K562 (cell line): ENCODE measurements at regions not wholly inside any gene's neighbourhood (a gene's known extent, or its start where the extent isn't known, plus 50 kb on each side); places are given as distances from the start of the nearest gene placed in this dataset.

ENCODE experiments used
- ASH1L ChIP-seq: fragments of 450-650 bp; IDR thresholded peaks from 2 replicates; pipeline ENCODE4 v1.6.1; 2018; ENCODE audit warnings: borderline replicate concordance, mild to moderate bottlenecking, low read depth; ENCODE audit not compliant: partially characterized antibody
- CREM ChIP-seq: IDR thresholded peaks from 2 replicates; pipeline ENCODE4 v1.6.1; 2014; ENCODE audit warnings: antibody characterized with exemption, low read depth
- ETV6 ChIP-seq, 3 experiments: fragments of 150-350 bp in 1 of 3; sonication (generic) in 1 of 3; formaldehyde crosslinking in 1 of 3; IDR thresholded peaks; 2 replicates each; pipeline versions ENCODE4 v1.6.1 to v1.8.0; 2014 to 2022; ENCODE audit warnings: borderline replicate concordance in 2 of 3, low read depth in 2 of 3, antibody characterized with exemption in 1 of 3, low read length in 1 of 3, mild to moderate bottlenecking in 1 of 3, missing genetic modification reagents in 1 of 3
- NFYB ChIP-seq: IDR thresholded peaks from 2 replicates; pipeline ENCODE4 v1.6.1; 2011; ENCODE audit warnings: mild to moderate bottlenecking, moderate library complexity; ENCODE audit not compliant: insufficient read length; ENCODE audit errors: extremely low read depth
- PBX2 ChIP-seq, 2 experiments: IDR thresholded peaks in 1 of 2; conservative IDR thresholded peaks in 1 of 2; 2 replicates each; pipeline ENCODE4 v1.6.1; 2016; ENCODE audit warnings: low read depth in 2 of 2, mild to moderate bottlenecking in 1 of 2, missing compliant biosample characterization in 1 of 2, missing genetic modification characterization in 1 of 2, moderate library complexity in 1 of 2
- REST ChIP-seq, 2 experiments: fragments of 450-650 bp; formaldehyde crosslinking in 1 of 2; IDR thresholded peaks; 2 replicates each; pipeline versions ENCODE4 v1.4.0 to v1.6.1; 2014 to 2020; ENCODE audit warnings: mild to moderate bottlenecking in 2 of 2, borderline replicate concordance in 1 of 2, low read depth in 1 of 2
- SMC3 ChIP-seq: conservative IDR thresholded peaks from 2 replicates; pipeline ENCODE4 v1.6.1; 2011; ENCODE audit warnings: low read depth, low read length, improper control_type of control experiment; ENCODE audit not compliant: insufficient read depth
- USF2 ChIP-seq: sonication (generic); formaldehyde crosslinking; IDR thresholded peaks from 2 replicates; pipeline ENCODE4 v1.5.0; 2020; ENCODE audit warnings: missing genetic modification reagents
- ZFP91 ChIP-seq: sonication (generic); formaldehyde crosslinking; IDR thresholded peaks from 2 replicates; pipeline ENCODE4 v1.8.0; 2022; ENCODE audit warnings: mild to moderate bottlenecking, missing genetic modification reagents
- ZNF232 ChIP-seq: sonication (generic); formaldehyde crosslinking; IDR thresholded peaks from 2 replicates; pipeline ENCODE4 v1.8.0; 2022; ENCODE audit warnings: mild to moderate bottlenecking, missing genetic modification reagents
- ZNF707 ChIP-seq: fragments of 250-450 bp; sonication (Bioruptor Pico); conservative IDR thresholded peaks from 2 replicates; pipeline ENCODE4 v1.8.0; 2022; ENCODE audit warnings: inconsistent platforms, mild to moderate bottlenecking, moderate library complexity

GRCh38 chr3:14300721-14301399 is 101.5 kb upstream of the SLC6A6 start (continued):
- TF ChIP-seq ETV6 (IDR thresholded peaks at IDR 0.05; ENCODE audit: borderline replicate concordance in 1 of 2, low read depth in 2 of 2, low read length in 1 of 2) (no peak), ETV6 (CRISPR knock-in tag; IDR thresholded peaks at IDR 0.05; ENCODE audit: borderline replicate concordance) (no peak), PBX2 (CRISPR knock-in tag; IDR thresholded peaks at IDR 0.05; ENCODE audit: low read depth) (no peak), PBX2 (tag; conservative IDR thresholded peaks at IDR 0.05; ENCODE audit: low read depth) (no peak), ZNF707 (CRISPR knock-in tag) (no peak), SMC3 (0 out of 2 replicates have a peak, but pooled peaks have one; percentile 19), ZNF232 (CRISPR knock-in tag) (no peak), USF2 (CRISPR knock-in tag) (0 out of 2 replicates have a peak, but pooled peaks have one; percentile 29), REST (IDR thresholded peaks at IDR 0.05; ENCODE audit: borderline replicate concordance) (peak; percentile 46; the same call in 1 of the 2 replicates), REST (CRISPR knock-in tag; IDR thresholded peaks at IDR 0.05; ENCODE audit: low read depth) (no peak), CREM (0 out of 2 replicates have a peak, but pooled peaks have one; percentile 17), ZFP91 (CRISPR knock-in tag) (no peak), ASH1L (no peak), NFYB (no peak)
